Ramos (cell line): ENCODE measurements at regions not wholly inside any gene's neighbourhood (a gene's known extent, or its start where the extent isn't known, plus 50 kb on each side); places are given as distances from the start of the nearest gene placed in this dataset.
"Not testable (repeated sequence)": the region's sequence is repeated elsewhere in the genome, so short reads cannot be mapped to it uniquely, and the experiment has no call there.

Experiments
- in situ Hi-C: fragments of 300-500 bp; cut with MboI; formaldehyde crosslinking; loops from one replicate; pipeline ENCODE4 v1.14.3; 2022; ENCODE audit warnings: low sequenced_read_pairs; ENCODE audit not compliant: unreplicated experiment

- in situ Hi-C loops = no loop called here
Observed at GRCh38 chr1:196007763-196008162, 600.5 kb downstream of the KCNT2 start.

- in situ Hi-C loops = no loop called here
Observed at GRCh38 chr1:196005426-196005825, 602.8 kb downstream of the KCNT2 start.

GRCh38 chr1:196004388-196004787, 603.9 kb downstream of the KCNT2 start:
- in situ Hi-C loops = not testable (repeated sequence)

GRCh38 chr1:196002906-196003305, 605.3 kb downstream of the KCNT2 start:
- in situ Hi-C loops = no loop called here

GRCh38 chr1:196002296-196002695, 605.9 kb downstream of the KCNT2 start:
- in situ Hi-C loops = not testable (repeated sequence)

- in situ Hi-C loops = no loop called here
Observed at GRCh38 chr1:196001188-196001587, 607.1 kb downstream of the KCNT2 start.

- in situ Hi-C loops = no loop called here
Observed at GRCh38 chr1:195999022-195999421, 609.2 kb downstream of the KCNT2 start.

- in situ Hi-C loops = no loop called here
Observed at GRCh38 chr1:195981448-195982139, 626.6 kb downstream of the KCNT2 start.

GRCh38 chr1:195979646-195980045, 628.6 kb downstream of the KCNT2 start:
- in situ Hi-C loops = no loop called here

GRCh38 chr1:195973311-195973904, 634.8 kb downstream of the KCNT2 start:
- in situ Hi-C loops = no loop called here

- in situ Hi-C loops = no loop called here
Observed at GRCh38 chr1:195971589-195971988, 636.7 kb downstream of the KCNT2 start.

GRCh38 chr1:195970209-195970608, 638.0 kb downstream of the KCNT2 start:
- in situ Hi-C loops = no loop called here

- in situ Hi-C loops = no loop called here
Observed at GRCh38 chr1:195965475-195965874, 642.8 kb downstream of the KCNT2 start.

GRCh38 chr1:195965036-195965435, 643.2 kb downstream of the KCNT2 start:
- in situ Hi-C loops = no loop called here

GRCh38 chr1:195964516-195964915, 643.7 kb downstream of the KCNT2 start:
- in situ Hi-C loops = no loop called here

- in situ Hi-C loops = no loop called here
Observed at GRCh38 chr1:195962051-195962450, 646.2 kb downstream of the KCNT2 start.

- in situ Hi-C loops = no loop called here
Observed at GRCh38 chr1:195960580-195960979, 647.7 kb downstream of the KCNT2 start.

GRCh38 chr1:195958131-195958530, 650.1 kb downstream of the KCNT2 start:
- in situ Hi-C loops = no loop called here

- in situ Hi-C loops = no loop called here
Observed at GRCh38 chr1:195956845-195957244, 651.4 kb downstream of the KCNT2 start.

GRCh38 chr1:195954848-195955247, 653.4 kb downstream of the KCNT2 start:
- in situ Hi-C loops = no loop called here

GRCh38 chr1:195951313-195951712, 656.9 kb downstream of the KCNT2 start:
- in situ Hi-C loops = no loop called here
